ENCODE measurements at regions not wholly inside any gene's neighbourhood (a gene's known extent, or its start where the extent isn't known, plus 50 kb on each side); places are given as distances from the start of the nearest gene placed in this dataset.
"Not testable (repeated sequence)": the region's sequence is repeated elsewhere in the genome, so short reads cannot be mapped to it uniquely, and the experiment has no call there.

- DNase-seq, result no peak
Observed at GRCh38 chr3:67167481-67167880, 169.4 kb downstream of the KBTBD8 start.

GRCh38 chr3:67171841-67172240, 173.7 kb downstream of the KBTBD8 start:
- no peak for DNase-seq

- not testable (repeated sequence) for DNase-seq
Observed at GRCh38 chr3:67173130-67173529, 175.0 kb downstream of the KBTBD8 start.

GRCh38 chr3:67176396-67176795, 178.3 kb downstream of the KBTBD8 start:
- no peak for DNase-seq

- DNase-seq, result no peak
Observed at GRCh38 chr3:67192466-67192865, 194.4 kb downstream of the KBTBD8 start.

- no peak for DNase-seq
Observed at GRCh38 chr3:67196677-67197076, 198.6 kb downstream of the KBTBD8 start.

- DNase-seq, result no peak
Observed at GRCh38 chr3:67198374-67198773, 200.3 kb downstream of the KBTBD8 start.

- DNase-seq, result no peak
Observed at GRCh38 chr3:67200618-67201017, 202.5 kb downstream of the KBTBD8 start.

- no peak for DNase-seq
Observed at GRCh38 chr3:67201026-67201425, 202.9 kb downstream of the KBTBD8 start.

- DNase-seq, result no peak
Observed at GRCh38 chr3:67202053-67202452, 203.9 kb downstream of the KBTBD8 start.

- DNase-seq, result no peak
Observed at GRCh38 chr3:67204951-67205350, 206.8 kb downstream of the KBTBD8 start.

GRCh38 chr3:67215690-67216089, 217.6 kb downstream of the KBTBD8 start:
- no peak for DNase-seq

GRCh38 chr3:67227030-67227429, 228.9 kb downstream of the KBTBD8 start:
- DNase-seq, result no peak

- no peak for DNase-seq
Observed at GRCh38 chr3:67228136-67228535, 230.0 kb downstream of the KBTBD8 start.

- DNase-seq, result no peak
Observed at GRCh38 chr3:67232642-67233041, 234.5 kb downstream of the KBTBD8 start.

- DNase-seq, result no peak
Observed at GRCh38 chr3:67239353-67239752, 241.2 kb downstream of the KBTBD8 start.

GRCh38 chr3:67241084-67241483, 243.0 kb downstream of the KBTBD8 start:
- no peak for DNase-seq

- DNase-seq, result no peak
Observed at GRCh38 chr3:67244130-67244529, 246.0 kb downstream of the KBTBD8 start.

- DNase-seq, result no peak
Observed at GRCh38 chr3:67245545-67245944, 247.4 kb downstream of the KBTBD8 start.

- DNase-seq, result no peak
Observed at GRCh38 chr3:67248726-67249125, 250.6 kb downstream of the KBTBD8 start.

GRCh38 chr3:67252906-67253305, 254.8 kb downstream of the KBTBD8 start:
- DNase-seq, result not testable (repeated sequence)

GRCh38 chr3:67278015-67278618, 280.0 kb downstream of the KBTBD8 start:
- DNase-seq, result no peak

- DNase-seq, result no peak
Observed at GRCh38 chr3:67286586-67286985, 288.5 kb downstream of the KBTBD8 start.

- peak; percentile 42 for DNase-seq
Observed at GRCh38 chr3:67288466-67289106, 290.5 kb downstream of the KBTBD8 start.

GRCh38 chr3:67289626-67290025, 291.5 kb downstream of the KBTBD8 start:
- no peak for DNase-seq

Data from inflammatory macrophage treated with lipopolysaccharide for 4 hours (primary cell).